ENCODE measurements at regions not wholly inside any gene's neighbourhood (a gene's known extent, or its start where the extent isn't known, plus 50 kb on each side); places are given as distances from the start of the nearest gene placed in this dataset.
"Not testable (repeated sequence)": the region's sequence is repeated elsewhere in the genome, so short reads cannot be mapped to it uniquely, and the experiment has no call there.

DNA sequence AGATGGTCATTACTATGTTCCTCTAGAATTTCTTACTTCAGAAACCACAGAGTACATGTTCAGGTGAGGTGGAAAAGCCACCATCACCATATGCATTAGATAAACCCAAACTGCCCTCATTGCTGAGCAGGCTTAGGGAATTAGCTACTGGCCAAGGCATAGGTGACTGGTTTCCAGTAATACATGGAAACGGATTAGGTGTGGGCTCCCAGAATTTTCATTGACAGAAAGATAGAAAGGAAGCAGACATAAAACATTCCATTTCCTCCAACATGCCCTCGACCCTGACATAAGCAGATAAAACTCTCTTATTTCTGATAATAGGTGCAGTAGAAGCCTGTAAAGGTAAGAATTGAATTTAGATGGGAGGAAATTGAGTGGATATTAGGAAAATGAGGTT, 1466.1 kb downstream of the SUCLG1 start:
- DNase-seq (ENCODE audit: low spot score): no peak

DNA sequence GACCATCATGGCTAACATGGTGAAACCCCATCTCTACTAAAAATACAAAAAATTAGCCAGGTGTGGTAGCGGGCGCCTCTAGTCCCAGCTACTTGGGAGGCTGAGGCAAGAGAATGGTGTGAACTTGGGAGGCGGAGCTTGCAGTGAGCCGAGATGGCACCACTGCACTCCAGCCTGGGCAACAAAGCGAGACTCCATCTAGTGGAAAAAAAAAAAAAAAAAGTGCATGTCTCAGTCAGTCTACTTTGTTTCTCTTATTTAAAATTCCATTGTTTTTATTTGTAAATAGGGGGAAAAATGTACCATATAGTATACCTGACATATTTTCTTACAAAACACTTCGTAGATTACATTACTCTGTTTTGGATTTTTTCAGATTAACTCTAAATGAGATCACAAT, 1471.4 kb downstream of the SUCLG1 start:
- DNase-seq (ENCODE audit: low spot score): not testable (repeated sequence)

DNA sequence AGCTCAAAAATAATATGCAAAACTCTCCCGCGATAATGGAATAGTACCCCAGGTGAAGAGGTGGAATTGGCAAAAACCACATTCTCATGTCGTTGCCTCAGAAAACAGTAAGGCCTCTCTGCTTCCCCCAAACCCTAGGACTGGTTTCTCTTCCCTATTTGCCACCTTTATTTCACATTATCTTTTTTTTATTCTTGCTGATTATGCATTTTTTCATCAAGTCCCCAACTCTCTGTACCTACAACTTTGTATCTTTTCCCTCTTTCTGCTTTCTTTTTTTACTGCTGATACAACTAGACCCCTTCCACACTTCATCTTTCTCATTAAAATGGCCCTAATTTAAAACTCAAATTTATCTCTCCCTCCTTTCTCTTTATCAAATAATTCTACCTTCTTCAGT, 1472.2 kb downstream of the SUCLG1 start:
- no peak for DNase-seq (ENCODE audit: low spot score)

DNA sequence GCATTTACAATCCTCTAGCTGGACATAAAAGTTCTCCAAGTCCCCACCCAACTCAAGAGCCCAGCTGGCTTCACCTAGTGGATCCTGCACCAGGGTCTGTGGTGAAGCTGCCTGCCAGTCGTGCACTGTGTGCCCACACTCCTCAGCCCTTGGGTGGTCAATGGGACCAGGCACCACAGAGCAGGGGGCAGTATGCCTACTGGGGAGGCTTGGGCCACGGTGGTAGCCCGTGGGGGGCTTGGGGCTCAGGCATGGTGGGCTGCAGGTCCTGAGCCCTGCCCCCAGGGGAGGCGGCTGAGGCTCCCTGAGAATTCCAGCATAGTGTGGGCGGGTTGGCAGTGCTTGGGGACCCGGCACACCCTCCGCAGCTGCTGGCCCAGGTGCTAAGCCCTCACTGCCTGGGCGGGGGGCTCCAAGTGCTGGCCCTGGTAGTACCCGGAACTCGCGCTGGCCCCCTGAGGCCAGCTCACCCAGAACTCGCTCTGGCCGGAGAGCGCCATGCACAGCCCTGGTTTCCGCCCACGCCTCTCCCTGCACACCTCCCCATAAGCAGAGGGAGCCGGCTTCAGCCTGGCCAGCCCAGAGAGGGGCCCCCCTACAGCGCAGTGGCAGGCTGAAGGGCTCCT, 1473.4 kb downstream of the SUCLG1 start:
- no peak for DNase-seq (ENCODE audit: low spot score)

DNA sequence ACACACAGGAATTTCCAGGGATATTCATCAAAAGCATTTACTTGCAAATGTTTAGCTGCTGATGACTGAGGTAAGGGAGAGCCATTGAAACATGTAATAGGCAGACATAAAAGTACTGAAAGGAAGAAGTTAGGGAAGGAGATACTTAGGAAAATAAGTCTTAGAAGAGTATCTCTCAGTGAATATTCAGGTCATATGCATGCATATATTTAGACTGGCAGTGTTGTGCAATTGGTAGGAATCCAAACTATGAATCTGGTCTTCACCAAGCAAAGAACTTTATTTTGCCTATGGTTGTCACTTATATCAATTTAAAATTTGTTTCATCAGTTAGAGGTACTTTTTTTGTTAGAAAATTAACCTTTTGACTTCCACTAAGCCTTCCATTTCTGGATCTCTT, 1490.7 kb downstream of the SUCLG1 start:
- no peak for DNase-seq (ENCODE audit: low spot score)

DNA sequence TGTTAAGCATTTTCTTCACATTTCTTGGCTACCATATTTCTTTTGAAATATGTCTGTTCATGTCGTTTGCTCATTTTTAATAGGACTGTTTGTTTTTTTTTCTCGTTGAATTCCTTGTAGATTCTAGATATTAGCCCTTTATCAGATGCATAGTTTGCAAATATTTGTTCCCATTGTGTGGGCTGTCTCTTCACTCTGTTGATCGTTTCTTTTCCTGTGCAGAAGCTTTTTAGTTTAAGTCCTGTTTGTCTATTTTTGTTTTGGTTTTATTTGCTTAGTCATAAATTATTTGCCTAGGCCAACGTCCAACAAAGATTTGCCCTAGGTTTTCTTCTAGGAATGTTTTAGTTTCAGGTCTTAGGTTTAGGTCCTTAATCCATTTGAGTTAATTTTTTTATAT, 1494.7 kb downstream of the SUCLG1 start:
- no peak for DNase-seq (ENCODE audit: low spot score)

DNA sequence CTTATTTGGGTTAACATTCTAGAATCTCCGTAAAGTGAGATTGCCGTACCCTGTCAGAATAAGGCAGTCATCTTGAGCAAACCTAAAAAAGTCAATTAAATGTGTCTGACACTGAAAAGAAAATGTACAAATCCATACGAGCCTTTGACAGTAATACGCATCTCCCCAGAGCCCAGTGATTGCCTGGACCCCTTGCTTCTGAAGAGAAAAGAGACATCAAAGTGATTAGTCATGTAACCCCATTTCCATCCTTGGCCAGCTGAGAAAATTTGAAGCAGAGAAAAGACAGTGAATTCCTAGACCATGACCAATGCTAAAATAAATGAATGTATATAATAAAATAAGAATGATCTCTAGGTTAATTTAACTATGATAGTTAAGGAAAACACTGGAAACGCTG, 1499.4 kb downstream of the SUCLG1 start:
- no peak for DNase-seq (ENCODE audit: low spot score)

DNA sequence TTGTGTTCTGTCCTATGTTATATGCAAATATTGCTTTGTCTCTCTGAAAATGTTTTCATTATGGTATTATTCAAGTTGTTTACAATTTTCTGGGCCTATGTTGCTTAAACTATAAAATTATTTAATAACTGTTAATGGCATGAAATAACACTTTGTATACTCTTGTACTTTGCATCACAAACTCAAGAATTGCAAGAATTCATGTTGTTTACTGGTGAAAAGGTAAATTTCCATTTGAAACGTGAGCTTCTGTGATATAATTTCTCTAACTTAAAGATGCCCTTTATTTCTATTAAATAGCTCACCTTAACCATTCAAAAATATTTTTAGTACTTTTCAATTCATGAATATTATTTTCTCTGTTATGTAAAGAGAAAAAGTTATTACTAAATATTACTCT, 1504.2 kb downstream of the SUCLG1 start:
- no peak for DNase-seq (ENCODE audit: low spot score)

DNA sequence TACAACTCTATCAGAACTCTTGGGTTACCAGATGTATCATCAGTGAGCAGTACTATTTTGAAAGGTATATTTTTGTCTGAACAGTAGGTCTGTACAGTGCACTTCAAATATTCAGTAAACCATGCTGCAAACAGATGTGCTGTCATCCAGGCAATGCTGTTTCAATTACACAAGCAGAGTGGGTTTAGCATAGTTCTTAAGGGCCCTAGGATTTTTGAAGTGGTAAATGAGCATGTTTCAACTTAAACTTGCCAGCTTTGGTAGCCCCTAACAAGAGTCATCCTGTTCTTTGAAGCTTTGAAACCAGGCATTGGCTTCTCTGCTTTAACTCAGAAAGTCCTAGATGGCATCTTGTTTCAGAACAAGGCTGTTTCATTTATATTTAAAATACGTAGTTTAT, 1519.9 kb downstream of the SUCLG1 start:
- DNase-seq (ENCODE audit: low spot score): no peak

DNA sequence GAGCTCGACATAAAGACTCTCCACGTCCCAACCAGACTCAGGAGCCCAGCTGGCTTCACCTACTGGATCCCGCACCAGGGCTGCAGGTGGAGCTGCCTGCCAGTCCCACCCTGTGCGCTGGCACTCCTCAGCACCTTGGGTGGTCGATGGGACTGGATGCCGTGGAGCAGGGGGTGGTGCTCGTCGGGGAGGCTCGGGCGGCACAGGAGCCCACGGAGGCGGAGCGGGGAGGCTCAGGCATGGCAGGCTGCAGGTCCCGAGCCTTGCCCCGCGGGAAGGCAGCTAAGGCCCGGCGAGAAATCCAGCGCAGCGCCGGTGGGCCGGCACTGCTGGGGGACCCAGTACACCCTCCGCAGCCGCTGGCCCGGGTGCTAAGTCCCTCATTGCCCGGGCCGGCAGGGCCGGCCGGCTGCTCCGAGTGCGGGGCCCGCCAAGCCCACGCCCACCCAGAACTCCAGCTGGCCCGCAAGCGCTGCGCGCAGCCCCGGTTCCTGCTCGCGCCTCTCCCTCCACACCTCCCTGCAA, 1520.7 kb downstream of the SUCLG1 start:
- not testable (repeated sequence) for DNase-seq (ENCODE audit: low spot score)

DNA sequence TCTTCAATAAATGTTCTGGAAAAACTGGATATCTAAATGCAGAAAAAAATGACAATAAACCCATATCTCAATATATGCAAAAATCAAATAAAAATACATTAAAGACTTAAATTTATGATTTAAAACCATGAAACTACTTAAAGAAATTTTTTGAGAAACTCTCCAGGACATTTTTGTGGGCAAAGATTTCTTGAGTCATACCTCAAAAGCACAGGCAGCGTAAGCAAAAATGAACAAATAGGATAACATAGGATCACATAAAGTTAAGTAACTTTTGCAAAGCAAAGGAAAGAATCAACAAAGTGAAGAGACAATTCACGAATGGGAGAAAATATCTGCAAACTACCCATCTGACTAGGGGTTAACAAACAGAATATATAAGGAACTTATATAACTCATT, 1545.5 kb downstream of the SUCLG1 start:
- DNase-seq (ENCODE audit: low spot score): no peak

DNA sequence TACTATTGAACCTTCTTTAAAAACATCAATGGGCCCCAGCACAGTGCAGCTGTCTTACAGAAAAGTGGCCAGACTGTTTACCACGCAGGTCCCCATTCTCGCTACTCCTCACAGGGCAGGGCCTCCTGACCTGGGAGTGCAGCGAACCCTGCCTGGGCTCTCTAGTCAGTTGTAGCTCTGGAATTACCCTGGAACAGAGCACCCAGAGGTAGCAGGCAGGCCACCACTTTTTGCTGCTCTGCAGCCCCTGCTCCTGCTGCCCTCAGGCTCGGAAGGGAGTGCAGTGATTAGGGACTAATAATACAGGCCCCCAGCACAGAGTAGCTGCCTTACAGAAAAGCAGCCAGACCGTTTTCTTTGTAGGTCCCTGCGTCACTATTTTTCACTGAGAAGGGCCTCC, 1563.0 kb downstream of the SUCLG1 start:
- no peak for DNase-seq (ENCODE audit: low spot score)

DNA sequence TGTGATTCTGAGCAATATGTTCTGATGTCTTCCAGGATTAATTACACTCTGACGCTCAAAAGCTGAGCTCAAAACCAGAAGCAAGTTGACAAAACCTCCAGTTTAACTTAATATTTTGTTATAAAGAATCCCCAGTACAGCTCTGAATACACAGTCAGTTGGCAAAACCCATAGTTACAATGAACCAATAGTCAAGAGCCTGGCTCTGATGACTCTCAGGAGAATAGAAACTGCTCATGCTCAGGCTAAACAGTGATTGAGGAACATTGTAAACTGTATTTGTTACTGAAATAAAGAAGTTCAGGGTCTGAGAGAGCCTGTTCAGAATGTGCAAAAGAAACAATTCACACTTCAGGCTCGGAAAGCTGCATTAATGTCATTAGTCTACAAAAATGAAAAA, 1565.9 kb downstream of the SUCLG1 start:
- no peak for DNase-seq (ENCODE audit: low spot score)

DNA sequence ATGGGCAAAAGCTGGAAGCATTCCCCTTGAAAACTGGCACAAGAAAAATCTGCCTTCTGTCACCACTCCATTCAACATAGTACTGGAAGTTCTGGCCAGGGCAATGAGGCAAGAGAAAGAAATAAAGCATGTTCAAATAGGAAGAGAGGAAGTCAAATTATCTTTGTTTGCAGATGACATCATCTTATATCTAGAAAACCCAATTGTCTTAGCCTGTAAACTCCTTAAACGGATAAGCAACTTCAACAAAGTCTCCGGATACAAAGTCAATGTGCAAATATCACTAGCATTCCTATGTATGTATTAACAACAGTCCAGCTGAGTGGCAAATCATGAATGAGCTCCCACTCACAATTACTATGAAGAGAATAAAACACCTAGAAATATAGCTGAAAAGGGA, 1579.3 kb downstream of the SUCLG1 start:
- no peak for DNase-seq (ENCODE audit: low spot score)

DNA sequence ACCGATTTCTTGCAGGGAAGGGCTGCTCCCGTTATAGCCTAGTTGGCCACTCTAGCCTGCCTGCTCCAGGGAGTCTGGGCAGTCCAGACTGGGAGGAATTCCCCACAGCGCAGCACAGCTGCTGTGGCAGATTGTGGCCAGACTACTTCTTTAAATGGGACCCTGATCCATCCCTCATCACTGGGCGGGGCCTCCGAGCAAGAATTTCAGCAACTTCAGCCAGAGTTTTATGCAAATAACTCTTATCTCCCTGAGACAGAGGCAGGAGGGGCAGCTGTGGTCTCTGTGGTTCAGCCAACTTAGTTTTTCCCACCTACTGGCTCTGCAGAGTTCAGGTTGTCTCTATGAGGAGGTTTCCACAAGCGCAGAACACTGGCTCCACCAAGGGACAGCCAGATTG, 1583.2 kb downstream of the SUCLG1 start:
- no peak for DNase-seq (ENCODE audit: low spot score)

DNA sequence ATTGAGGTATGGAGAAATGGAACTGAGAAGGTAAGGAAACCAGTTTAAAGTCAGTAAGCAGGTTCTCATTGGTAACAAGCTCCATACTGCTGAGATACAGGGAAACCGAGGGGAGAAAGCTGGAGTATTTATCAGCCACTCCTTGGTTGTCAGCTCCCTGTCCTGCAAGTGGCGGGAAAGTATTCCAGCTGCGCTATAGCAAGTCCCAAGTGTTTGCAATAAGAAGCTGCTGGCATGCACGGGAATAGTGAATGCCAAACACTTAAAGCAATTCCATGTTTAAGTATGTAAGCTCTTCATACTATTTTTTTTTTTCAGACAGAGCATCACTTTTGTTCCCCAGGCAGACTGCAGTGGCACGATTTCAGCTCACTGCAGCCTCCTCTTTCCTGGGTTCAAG, 1601.1 kb downstream of the SUCLG1 start:
- no peak for DNase-seq (ENCODE audit: low spot score)

DNA sequence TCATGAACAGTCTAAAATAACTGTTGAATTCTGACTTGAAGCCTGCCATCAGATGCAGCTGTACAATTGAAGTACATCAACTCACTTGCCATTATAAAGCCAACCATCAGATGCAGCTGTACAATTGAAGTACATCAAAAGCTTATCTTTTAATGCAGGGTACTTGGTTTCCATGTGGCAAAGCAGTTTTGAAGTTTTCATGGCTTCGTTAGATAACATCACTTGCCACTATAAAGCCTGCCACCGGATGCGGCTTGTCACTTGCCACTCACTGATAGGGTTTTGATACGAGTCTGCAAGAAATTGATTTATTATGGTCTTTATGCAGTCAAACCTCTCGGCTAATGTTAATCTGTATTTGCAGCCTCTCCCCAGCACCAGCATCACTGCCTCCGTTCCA, 1605.8 kb downstream of the SUCLG1 start:
- no peak for DNase-seq (ENCODE audit: low spot score)

DNA sequence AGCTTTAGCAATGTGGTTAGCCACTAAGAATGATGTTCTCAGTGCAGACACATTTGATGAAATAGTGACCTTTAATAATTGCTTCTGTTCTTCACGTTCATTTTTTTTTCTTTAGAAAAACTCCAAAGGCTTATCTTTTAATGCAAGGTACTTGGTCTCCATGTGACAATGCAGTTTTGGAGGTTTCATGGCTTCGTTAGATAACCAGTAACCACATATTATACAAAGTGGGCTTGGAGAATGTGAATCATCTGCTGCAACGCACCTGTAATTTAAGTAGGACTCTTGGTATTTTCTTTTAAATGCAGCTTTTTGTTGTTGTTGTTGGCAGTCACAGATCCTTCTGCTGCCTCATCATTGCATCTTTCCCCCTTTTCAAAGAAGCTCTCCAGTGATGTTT, 1606.3 kb downstream of the SUCLG1 start:
- no peak for DNase-seq (ENCODE audit: low spot score)

DNA sequence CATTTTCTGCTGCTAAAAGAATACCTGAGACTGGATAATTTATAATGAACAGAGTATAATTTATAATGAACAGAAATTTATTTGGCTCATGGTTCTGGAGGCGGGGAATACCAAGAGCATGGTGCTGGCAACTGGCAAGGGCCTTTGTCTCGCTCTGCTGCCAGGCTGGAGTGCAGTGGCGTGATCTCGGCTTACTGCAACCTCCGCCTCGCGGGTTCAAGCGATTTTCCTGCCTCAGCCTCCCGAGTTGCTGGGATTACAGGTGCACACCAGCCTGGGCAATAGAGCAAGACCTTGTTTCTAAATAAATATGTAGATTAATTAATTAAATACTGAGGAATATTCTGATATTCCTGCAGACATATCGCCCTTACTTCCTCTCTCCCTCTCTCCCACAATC, 1610.8 kb downstream of the SUCLG1 start:
- no peak for DNase-seq (ENCODE audit: low spot score)

DNA sequence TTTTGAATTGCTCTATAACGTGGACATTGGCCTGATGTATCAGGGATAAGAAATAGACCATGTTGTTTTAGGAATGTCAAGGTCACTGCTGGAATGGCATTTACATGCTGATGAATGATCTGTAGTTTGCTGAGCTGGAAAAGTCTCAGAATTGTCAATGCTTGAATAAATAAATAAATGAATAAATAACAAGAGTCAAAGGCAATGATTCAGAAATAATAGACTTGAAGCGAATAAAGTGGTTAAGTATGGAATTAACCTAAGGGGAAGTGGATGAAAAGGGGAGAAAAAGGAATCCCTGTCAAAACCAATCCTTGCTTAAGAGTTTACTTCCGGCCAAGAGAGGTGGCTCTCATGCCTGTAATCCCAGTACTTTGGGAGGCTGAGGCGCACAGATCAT, 1620.0 kb downstream of the SUCLG1 start:
- DNase-seq (ENCODE audit: low spot score): no peak

DNA sequence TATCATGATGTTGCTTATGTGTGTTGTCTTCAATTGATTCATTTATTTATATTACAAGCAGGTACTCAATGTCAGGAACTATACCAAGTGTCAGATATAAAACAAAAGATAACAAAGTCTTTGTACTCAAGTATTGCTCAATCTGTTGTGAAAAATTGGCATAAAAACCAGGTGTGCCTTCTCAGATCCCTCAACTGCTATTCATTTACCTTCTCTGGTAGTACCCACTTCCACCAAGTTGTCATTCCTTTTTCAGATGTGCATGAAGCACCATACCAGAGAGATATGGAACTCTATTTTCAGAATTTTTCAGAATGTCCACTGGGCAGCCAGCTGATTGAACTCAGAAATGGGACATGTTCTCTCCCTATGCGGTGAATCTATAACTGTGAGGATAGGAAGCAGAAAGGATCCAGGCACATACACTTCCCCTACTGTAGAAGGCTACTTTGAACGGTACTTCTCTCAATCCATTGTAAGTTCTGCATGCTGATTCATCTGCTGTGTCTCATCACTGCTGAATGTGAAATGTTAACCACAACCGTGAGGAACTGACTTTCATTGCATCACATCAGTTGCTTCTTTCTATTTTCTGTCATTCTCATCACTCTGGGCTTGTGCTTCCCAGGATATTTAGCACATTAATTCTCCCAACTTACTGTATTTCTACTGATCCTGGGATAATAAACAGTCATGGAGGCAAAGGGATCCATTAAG, 1621.3 kb downstream of the SUCLG1 start:
- DNase-seq (ENCODE audit: low spot score): no peak

DNA sequence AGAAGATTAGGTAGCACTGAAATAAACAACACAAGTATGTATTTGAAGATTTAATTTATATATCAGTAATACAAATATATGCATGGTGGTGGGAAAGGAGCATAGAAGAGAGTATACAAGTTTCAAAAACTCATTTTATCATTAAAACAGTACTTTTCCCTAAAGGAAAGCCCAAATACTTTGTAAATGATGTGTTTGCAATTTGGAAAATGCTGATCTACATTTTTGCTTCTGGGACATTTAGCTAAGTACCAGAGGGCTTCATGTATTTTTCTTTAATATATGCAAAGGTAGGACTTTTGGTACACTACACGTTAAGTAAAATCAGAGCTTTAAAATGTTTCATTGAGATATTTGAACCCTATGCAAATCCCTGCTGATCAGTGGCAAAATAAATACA, 1624.2 kb downstream of the SUCLG1 start:
- DNase-seq (ENCODE audit: low spot score): no peak

DNA sequence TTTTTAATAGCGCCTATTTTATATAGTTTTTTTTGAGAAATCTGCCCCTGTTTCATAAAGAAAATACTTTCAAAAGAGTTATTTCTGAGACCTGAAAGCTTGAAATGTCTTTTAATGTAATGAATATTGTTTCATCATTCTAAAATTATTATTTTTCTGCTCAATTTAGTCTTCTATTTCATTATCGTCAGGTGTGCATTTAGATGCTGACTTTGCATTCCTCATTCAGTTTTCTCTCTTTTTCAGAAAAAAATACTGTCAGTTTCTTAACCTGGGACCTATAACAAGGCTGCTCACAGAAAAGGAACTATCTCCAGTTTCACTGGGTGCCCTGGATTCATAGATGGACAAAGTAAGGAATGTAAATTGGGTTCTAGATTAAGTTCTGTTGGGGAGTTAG, 1631.7 kb downstream of the SUCLG1 start:
- no peak for DNase-seq (ENCODE audit: low spot score)

DNA sequence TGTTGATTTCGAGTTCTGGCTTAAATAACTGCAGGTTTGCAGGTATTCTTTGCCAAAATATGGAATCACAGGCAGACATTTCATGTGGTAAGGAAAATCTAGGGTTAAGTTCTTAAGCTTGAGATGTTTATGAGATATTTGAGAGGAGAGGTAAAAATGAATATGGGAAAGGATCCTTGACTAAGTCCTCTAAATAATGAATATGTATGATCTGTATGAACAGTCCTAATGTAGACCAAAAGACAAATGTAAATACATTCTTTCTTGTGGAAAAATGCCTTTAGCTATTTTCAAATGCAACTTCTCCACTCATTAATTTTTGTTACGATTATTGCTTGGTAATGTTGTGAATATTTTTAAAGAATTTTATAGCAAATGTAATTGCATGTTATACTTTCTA, 1632.6 kb downstream of the SUCLG1 start:
- no peak for DNase-seq (ENCODE audit: low spot score)
